ENCODE measurements at regions not wholly inside any gene's neighbourhood (a gene's known extent, or its start where the extent isn't known, plus 50 kb on each side); places are given as distances from the start of the nearest gene placed in this dataset.

- H3K36me3 ChIP-seq (replicated peaks in 1 of 2; ENCODE audit: control insufficient read depth in 1 of 2, insufficient read depth in 2 of 2, low read length in 1 of 2), result no peaks in the 10 kb centered on the region
- no peaks in the 10 kb centered on the region for H3K9me2 ChIP-seq
- no peak overlapping the region for H2AFZ ChIP-seq (ENCODE audit: low read depth)
- H3K79me2 ChIP-seq (ENCODE audit: insufficient read depth), result no peaks in the 10 kb centered on the region
- TF ChIP-seq GATA2 (CRISPR knock-in tag; IDR thresholded peaks at IDR 0.05) (peak; percentile 51), MAX (IDR thresholded peaks at IDR 0.05; ENCODE audit: low read depth) (no peak)
- ChIA-PET CTCF (interaction anchor here (1.4 to 1.7 kb wide), 2 partner anchors 9 to 150 kb away, joined by 4 to 5 read pairs; no protein-coding TSS in a partner anchor), POLR2A (no interaction called here)
- no peaks in the 10 kb centered on the region for H4K20me1 ChIP-seq (ENCODE audit: insufficient read depth)
- peaks cover 11% of the 10 kb centered on the region for H3F3A ChIP-seq (replicated peaks; ENCODE audit: insufficient read depth)
- H3K4me2 ChIP-seq, result no peak overlapping the region
- no peak overlapping the region for H3K4me3 ChIP-seq (ENCODE audit: low read depth in 2 of 2, low read length in 1 of 2)
- H3K4me1 ChIP-seq (ENCODE audit: control insufficient read depth in 1 of 2, insufficient read depth in 2 of 2, low read depth in 1 of 2, low read length in 1 of 2), result peaks cover 4 to 12% of the 10 kb centered on the region in 2 experiments; a peak in 2 of 4 replicates
- H3K27ac ChIP-seq (ENCODE audit: low read depth in 2 of 2, low read length in 1 of 2), result no peak overlapping the region
- H3K9me3 ChIP-seq, result no peaks in the 10 kb centered on the region
- H3K9ac ChIP-seq, result no peak overlapping the region
- H3K27me3 ChIP-seq (ENCODE audit: insufficient read depth), result no peaks in the 10 kb centered on the region
- WGBS (ENCODE audit: low lambda C conversion rate), result 86% methylated on average over 5 of the region's 5 CpGs
- no peak for DNase-seq
These were observed 296.6 kb upstream of the SLCO3A1 start for GRCh38 chr15:91556926-91557325.

GRCh38 chr15:91559066-91559465 is 294.4 kb upstream of the SLCO3A1 start:
- H3K79me2 ChIP-seq (ENCODE audit: insufficient read depth), result no peaks in the 10 kb centered on the region
- H3K9me3 ChIP-seq, result no peaks in the 10 kb centered on the region
- peaks cover 2 to 10% of the 10 kb centered on the region in 2 experiments; a peak in 3 of 4 replicates for H3K4me1 ChIP-seq (ENCODE audit: control insufficient read depth in 1 of 2, insufficient read depth in 2 of 2, low read depth in 1 of 2, low read length in 1 of 2)
- H4K20me1 ChIP-seq (ENCODE audit: insufficient read depth), result no peaks in the 10 kb centered on the region
- no peak for DNase-seq
- POLR2A ChIA-PET, result no interaction called here
- WGBS (ENCODE audit: low lambda C conversion rate), result 91% methylated on average over 3 of the region's 3 CpGs
- no peaks in the 10 kb centered on the region for H3K9me2 ChIP-seq
- H2AFZ ChIP-seq (ENCODE audit: low read depth), result no peak overlapping the region
- peaks cover 19% of the 10 kb centered on the region for H3F3A ChIP-seq (replicated peaks; ENCODE audit: insufficient read depth)
- H3K27me3 ChIP-seq (ENCODE audit: insufficient read depth), result no peaks in the 10 kb centered on the region
- CTCF ChIA-PET, result no interaction called here
- no peak overlapping the region for H3K9ac ChIP-seq
- no peaks in the 10 kb centered on the region for H3K36me3 ChIP-seq (replicated peaks in 1 of 2; ENCODE audit: control insufficient read depth in 1 of 2, insufficient read depth in 2 of 2, low read length in 1 of 2)
- no peak for TF ChIP-seq TCF12 (IDR thresholded peaks at IDR 0.05)
- no peak for TF ChIP-seq PBX3 (IDR thresholded peaks at IDR 0.05)
- TF ChIP-seq YY1 (IDR thresholded peaks at IDR 0.05; ENCODE audit: low read depth), result no peak
- no peak for TF ChIP-seq TAF1 (IDR thresholded peaks at IDR 0.05; ENCODE audit: borderline replicate concordance, low read depth, low read length)
- TF ChIP-seq USF2 (IDR thresholded peaks at IDR 0.05; ENCODE audit: borderline replicate concordance, low read depth, low read length), result no peak
- no peak for TF ChIP-seq USF1 (IDR thresholded peaks at IDR 0.05; ENCODE audit: borderline replicate concordance, low read depth)
- TF ChIP-seq SMC3 (IDR thresholded peaks at IDR 0.05; ENCODE audit: low read depth, low read length), result no peak
- TF ChIP-seq CTCF (IDR thresholded peaks at IDR 0.05), result no peak
- no peak for TF ChIP-seq EP300 (IDR thresholded peaks at IDR 0.05; ENCODE audit: borderline replicate concordance in 1 of 2, low read depth in 1 of 2, low read length in 1 of 2)
- no peak for TF ChIP-seq RAD21 (IDR thresholded peaks at IDR 0.05; ENCODE audit: low read length)
- no peak for TF ChIP-seq ZBTB33 (IDR thresholded peaks at IDR 0.05; ENCODE audit: borderline replicate concordance, low read depth)
- TF ChIP-seq NRF1 (IDR thresholded peaks at IDR 0.05; ENCODE audit: low read depth, low read length), result no peak
- TF ChIP-seq CHD2 (IDR thresholded peaks at IDR 0.05; ENCODE audit: low read length, partially characterized antibody), result no peak
- no peak overlapping the region for H3K4me3 ChIP-seq (ENCODE audit: low read depth in 2 of 2, low read length in 1 of 2)
- no peak overlapping the region for H3K4me2 ChIP-seq
- H3K27ac ChIP-seq (ENCODE audit: low read depth in 2 of 2, low read length in 1 of 2), result no peak overlapping the region
